ENCODE measurements at regions not wholly inside any gene's neighbourhood (a gene's known extent, or its start where the extent isn't known, plus 50 kb on each side); places are given as distances from the start of the nearest gene placed in this dataset.

DNA sequence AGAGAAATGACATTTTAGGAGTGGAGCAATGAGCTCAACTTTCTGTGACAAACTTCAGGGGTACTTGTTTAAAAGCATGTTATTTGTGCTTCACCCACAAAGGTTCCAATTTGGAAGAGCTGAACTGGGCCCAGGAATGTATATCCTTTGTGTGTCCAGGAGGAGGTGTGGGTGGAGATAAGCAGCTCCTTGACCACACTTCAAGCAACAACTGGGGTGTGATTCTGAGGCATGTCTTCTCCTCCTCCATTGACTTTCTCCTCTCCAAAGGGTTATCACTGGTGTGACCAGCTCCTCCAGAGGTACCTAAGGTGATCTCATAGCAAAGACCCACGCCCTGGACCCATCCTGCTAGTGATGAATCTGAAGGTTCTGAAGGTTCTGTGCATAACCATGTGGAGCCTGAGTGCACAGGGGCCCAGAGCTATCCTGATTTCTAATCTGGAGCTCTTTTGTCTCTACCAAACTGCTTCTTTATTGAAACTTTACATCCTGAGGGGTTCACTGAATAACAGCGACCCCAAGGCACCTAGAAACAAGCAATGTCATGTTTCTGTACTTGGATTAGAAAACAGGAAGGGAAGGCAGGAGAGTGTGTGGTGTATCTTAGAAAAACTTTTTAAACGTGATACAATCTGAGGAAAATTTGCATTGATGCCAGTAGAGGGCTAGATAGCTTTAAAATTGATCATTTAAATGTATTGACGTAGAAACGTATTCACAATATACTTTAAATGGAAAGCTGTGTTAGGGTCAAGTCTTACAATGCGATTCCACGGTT is 60.9 kb upstream of the CD93 start:
- TF ChIP-seq CTCF (IDR thresholded peaks at IDR 0.05): no peak
- TF ChIP-seq POLR2A (IDR thresholded peaks at IDR 0.05): no peak

All from right lobe of liver (tissue), 4 donors.